Trophoblast cell (in vitro differentiated cells and primary cell): ENCODE measurements at regions not wholly inside any gene's neighbourhood (a gene's known extent, or its start where the extent isn't known, plus 50 kb on each side); places are given as distances from the start of the nearest gene placed in this dataset.
"Not testable (repeated sequence)": the region's sequence is repeated elsewhere in the genome, so short reads cannot be mapped to it uniquely, and the experiment has no call there.

Source experiments
- DNase-seq, 2 donors: peaks; one replicate each; pipeline ENCODE4 v3.0.0-alpha.2; 2016
- H2AFZ ChIP-seq: 2 replicates; pipeline ENCODE4 v1.6.1; 2013; ENCODE audit warnings: low read length, moderate library complexity, mild to moderate bottlenecking; ENCODE audit not compliant: insufficient read depth, poor library complexity
- H2AK5ac ChIP-seq: 2 replicates; pipeline ENCODE4 v1.6.1; 2013; ENCODE audit warnings: mild to moderate bottlenecking, low read length
- H2BK120ac ChIP-seq: 2 replicates; pipeline ENCODE4 v1.6.1; 2013; ENCODE audit warnings: low read length, mild to moderate bottlenecking, moderate library complexity; ENCODE audit not compliant: insufficient read depth, poor library complexity
- H2BK12ac ChIP-seq: 2 replicates; pipeline ENCODE4 v1.6.1; 2013; ENCODE audit warnings: mild to moderate bottlenecking, low read length, moderate library complexity
- H2BK5ac ChIP-seq: 2 replicates; pipeline ENCODE4 v1.6.1; 2013; ENCODE audit warnings: low read length, low read depth, moderate library complexity, mild to moderate bottlenecking; ENCODE audit not compliant: poor library complexity
- H3K14ac ChIP-seq: 2 replicates; pipeline ENCODE4 v1.6.1; 2013; ENCODE audit warnings: mild to moderate bottlenecking, low read length
- H3K18ac ChIP-seq: 2 replicates; pipeline ENCODE4 v1.6.1; 2013; ENCODE audit warnings: mild to moderate bottlenecking, low read length
- H3K23ac ChIP-seq: 2 replicates; pipeline ENCODE4 v1.6.1; 2013; ENCODE audit warnings: low read length
- H3K27ac ChIP-seq: 2 replicates; pipeline ENCODE4 v1.5.1; 2013; ENCODE audit warnings: low read depth, mild to moderate bottlenecking, inconsistent platforms, low read length, moderate library complexity
- H3K27me3 ChIP-seq: 2 replicates; pipeline ENCODE4 v1.6.1; 2013; ENCODE audit warnings: inconsistent platforms, mild to moderate bottlenecking, low read length, moderate library complexity; ENCODE audit not compliant: insufficient read depth
- H3K36me3 ChIP-seq, 2 experiments: 1 replicate in 1 of 2; 2 replicates in 1 of 2; pipeline ENCODE4 v1.6.1; 2013; ENCODE audit warnings: low read length in 2 of 2, mild to moderate bottlenecking in 2 of 2, moderate library complexity in 1 of 2; ENCODE audit not compliant: insufficient read depth in 2 of 2, control insufficient read depth in 1 of 2
- H3K4ac ChIP-seq: 2 replicates; pipeline ENCODE4 v1.6.1; 2013; ENCODE audit warnings: low read depth, mild to moderate bottlenecking, low read length, moderate library complexity
- H3K4me1 ChIP-seq, 2 experiments: 1 replicate in 1 of 2; 2 replicates in 1 of 2; pipeline ENCODE4 v1.6.1; 2013; ENCODE audit warnings: low read length in 2 of 2, mild to moderate bottlenecking in 2 of 2, moderate library complexity in 1 of 2; ENCODE audit not compliant: insufficient read depth in 2 of 2, control insufficient read depth in 1 of 2
- H3K4me2 ChIP-seq: 2 replicates; pipeline ENCODE4 v1.6.1; 2013; ENCODE audit warnings: inconsistent platforms, mild to moderate bottlenecking, low read length, moderate library complexity
- H3K4me3 ChIP-seq: 2 replicates; pipeline ENCODE4 v1.5.1; 2013; ENCODE audit warnings: mild to moderate bottlenecking, low read depth, low read length, inconsistent platforms
- H3K79me1 ChIP-seq: one replicate; pipeline ENCODE4 v1.6.1; 2013; ENCODE audit warnings: low read length
- H3K79me2 ChIP-seq: 2 replicates; pipeline ENCODE4 v1.6.1; 2013; ENCODE audit warnings: low read length, mild to moderate bottlenecking; ENCODE audit not compliant: control insufficient read depth, insufficient read depth, poor library complexity
- H3K9ac ChIP-seq: 2 replicates; pipeline ENCODE4 v1.6.1; 2013; ENCODE audit warnings: mild to moderate bottlenecking, low read length
- H3K9me3 ChIP-seq: 2 replicates; pipeline ENCODE4 v1.6.1; 2013; ENCODE audit warnings: low read depth, mild to moderate bottlenecking, control low read depth, inconsistent platforms, low read length; ENCODE audit not compliant: insufficient read depth
- H4K12ac ChIP-seq: 2 replicates; pipeline ENCODE4 v1.6.1; 2013; ENCODE audit warnings: low read depth, mild to moderate bottlenecking, low read length, moderate library complexity
- H4K8ac ChIP-seq: 2 replicates; pipeline ENCODE4 v1.6.1; 2013; ENCODE audit warnings: low read depth, mild to moderate bottlenecking, low read length, moderate library complexity
- H4K91ac ChIP-seq: one replicate; pipeline ENCODE4 v1.6.1; 2013; ENCODE audit warnings: low read depth, mild to moderate bottlenecking, low read length, moderate library complexity
- WGBS: extraction: QIAGEN DNeasy Blood & Tissue Kit; methylation state at CpG from one replicate; pipeline ENCODE4 v1.1.7; 2013; ENCODE audit warnings: missing lambda C conversion rate; ENCODE audit not compliant: insufficient read length, insufficient coverage; ENCODE audit errors: extremely low coverage; 5-methylcytosine and 5-hydroxymethylcytosine counted together

- Histone ChIP-seq H2AFZ (no peak overlapping the region), H3K4ac (no peak overlapping the region), H4K12ac (no peak overlapping the region), H2BK5ac (no peak overlapping the region), H3K14ac (no peak overlapping the region), H3K4me2 (no peak overlapping the region), H3K36me3 (no peaks in the 10 kb centered on the region), H2BK12ac (no peak overlapping the region), H3K79me2 (no peaks in the 10 kb centered on the region), H3K4me3 (no peak overlapping the region), H3K18ac (no peak overlapping the region), H3K9ac (no peak overlapping the region), H4K8ac (no peak overlapping the region), H3K27me3 (no peaks in the 10 kb centered on the region), H4K91ac (no peak overlapping the region), H3K27ac (no peak overlapping the region), H3K23ac (no peak overlapping the region), H3K79me1 (no peaks in the 10 kb centered on the region), H3K4me1 (no peaks in the 10 kb centered on the region), H3K9me3 (no peaks in the 10 kb centered on the region), H2BK120ac (no peak overlapping the region), H2AK5ac (no peak overlapping the region)
- no peak for DNase-seq
These were observed 79.2 kb upstream of the COL8A1 start for GRCh38 chr3:99559196-99559595.

- H3K27me3 ChIP-seq, H3K4me2 ChIP-seq, H3K4ac ChIP-seq, H4K8ac ChIP-seq, H3K27ac ChIP-seq, H3K14ac ChIP-seq, H3K18ac ChIP-seq, H3K79me1 ChIP-seq, H3K36me3 ChIP-seq, H3K79me2 ChIP-seq, H3K4me1 ChIP-seq, DNase-seq, H4K12ac ChIP-seq, H3K23ac ChIP-seq, H2AK5ac ChIP-seq, H2BK12ac ChIP-seq, H2AFZ ChIP-seq, H3K9me3 ChIP-seq, H2BK120ac ChIP-seq, H3K4me3 ChIP-seq, H3K9ac ChIP-seq, H4K91ac ChIP-seq, H2BK5ac ChIP-seq: not testable (repeated sequence)
- WGBS = no CpG with 5 or more reads among the region's 5 CpGs
These were observed 82.5 kb upstream of the COL8A1 start for GRCh38 chr3:99555885-99556284.

GRCh38 chr3:99551520-99551919, 86.9 kb upstream of the COL8A1 start:
- DNase-seq = no peak
- Histone ChIP-seq H3K4ac (no peak overlapping the region), H3K4me2 (no peak overlapping the region), H3K14ac (no peak overlapping the region), H2AFZ (no peak overlapping the region), H4K91ac (no peak overlapping the region), H3K23ac (no peak overlapping the region), H3K9me3 (no peaks in the 10 kb centered on the region), H3K79me2 (no peaks in the 10 kb centered on the region), H3K36me3 (no peaks in the 10 kb centered on the region), H2AK5ac (no peak overlapping the region), H3K4me3 (no peak overlapping the region), H2BK120ac (no peak overlapping the region), H4K8ac (no peak overlapping the region), H4K12ac (no peak overlapping the region), H2BK12ac (no peak overlapping the region), H3K79me1 (no peaks in the 10 kb centered on the region), H2BK5ac (no peak overlapping the region), H3K9ac (no peak overlapping the region), H3K4me1 (no peaks in the 10 kb centered on the region), H3K18ac (no peak overlapping the region), H3K27ac (no peak overlapping the region), H3K27me3 (no peaks in the 10 kb centered on the region)
- WGBS = no CpG with 5 or more reads among the region's 1 CpG

- Histone ChIP-seq H3K79me2 (no peaks in the 10 kb centered on the region), H3K23ac (no peak overlapping the region), H2BK12ac (no peak overlapping the region), H2AFZ (no peak overlapping the region), H2BK120ac (no peak overlapping the region), H4K91ac (no peak overlapping the region), H3K4me2 (no peak overlapping the region), H3K36me3 (no peaks in the 10 kb centered on the region), H3K18ac (no peak overlapping the region), H3K27me3 (no peaks in the 10 kb centered on the region), H3K4me1 (peaks cover 0 to under 1% of the 10 kb centered on the region in 2 experiments), H4K12ac (no peak overlapping the region), H3K9ac (no peak overlapping the region), H3K14ac (no peak overlapping the region), H2AK5ac (no peak overlapping the region), H2BK5ac (no peak overlapping the region), H3K79me1 (no peaks in the 10 kb centered on the region), H3K4me3 (no peak overlapping the region), H3K27ac (no peak overlapping the region), H3K9me3 (no peaks in the 10 kb centered on the region), H4K8ac (no peak overlapping the region), H3K4ac (no peak overlapping the region)
- no CpG with 5 or more reads among the region's 2 CpGs for whole genome bisulfite sequencing
- DNase-seq = no peak
These were observed 88.3 kb upstream of the COL8A1 start for GRCh38 chr3:99549957-99550603.
